ENCODE measurements at regions not wholly inside any gene's neighbourhood (a gene's known extent, or its start where the extent isn't known, plus 50 kb on each side); places are given as distances from the start of the nearest gene placed in this dataset.

GRCh38 chr15:53351373-53351772 lies 408.1 kb downstream of the WDR72 start:
- no peaks in the 10 kb centered on the region for H3K4me1 ChIP-seq (ENCODE audit: control insufficient read depth in 2 of 2, insufficient read depth in 1 of 2, low read depth in 1 of 2, low read length in 2 of 2)
- no peaks in the 10 kb centered on the region for H3K79me1 ChIP-seq (ENCODE audit: low read depth, low read length)
- H3K9ac ChIP-seq (ENCODE audit: low read depth, low read length, poor library complexity) = no peak overlapping the region
- no CpG with 5 or more reads among the region's 3 CpGs for WGBS, 2 donors (ENCODE audit: extremely low coverage in 2 of 2, insufficient read length in 2 of 2, insufficient replicate concordance in 1 of 2)
- H3K23ac ChIP-seq (ENCODE audit: low read depth, low read length, poor library complexity) = no peak overlapping the region
- H2BK120ac ChIP-seq (ENCODE audit: low read depth, low read length) = no peak overlapping the region
- no peak for DNase-seq (ENCODE audit: low spot score)
- H3K27me3 ChIP-seq (ENCODE audit: control insufficient read depth in 3 of 3, insufficient read depth in 3 of 3, low read depth in 1 of 3, low read length in 3 of 3) = peaks cover 0 to under 1% (median 0%) of the 10 kb centered on the region in 3 experiments
- H3K36me3 ChIP-seq (replicated peaks in 1 of 2; ENCODE audit: control insufficient read depth in 2 of 2, insufficient read depth in 2 of 2, low read length in 2 of 2) = no peaks in the 10 kb centered on the region
- no peak overlapping the region for H3K18ac ChIP-seq (ENCODE audit: low read length)
- no peak overlapping the region for H2AK5ac ChIP-seq (ENCODE audit: low read depth, low read length)
- no peak overlapping the region for H4K8ac ChIP-seq (ENCODE audit: low read depth, low read length)
- no peak overlapping the region for H3K4me2 ChIP-seq (ENCODE audit: insufficient read depth, low read length, poor library complexity, severe bottlenecking)
- H2BK5ac ChIP-seq (ENCODE audit: low read length) = no peak overlapping the region
- no peak overlapping the region for H2AFZ ChIP-seq (ENCODE audit: low read length)
- no peak overlapping the region for H2BK12ac ChIP-seq (ENCODE audit: low read length)
- H4K91ac ChIP-seq (ENCODE audit: low read depth, low read length, poor library complexity) = no peak overlapping the region
- no peak overlapping the region for H3K27ac ChIP-seq (replicated peaks; ENCODE audit: low read length)
- H3K9me3 ChIP-seq (replicated peaks in 1 of 2; ENCODE audit: control insufficient read depth in 2 of 2, insufficient read depth in 1 of 2, low read depth in 1 of 2, low read length in 2 of 2) = no peaks in the 10 kb centered on the region
- no peak overlapping the region for H3K14ac ChIP-seq (ENCODE audit: low read length)
- H2BK15ac ChIP-seq (ENCODE audit: low read length) = no peak overlapping the region
- no peak overlapping the region for H3K4ac ChIP-seq (ENCODE audit: low read length)
- H3K4me3 ChIP-seq (ENCODE audit: low read length in 2 of 2) = no peak overlapping the region

GRCh38 chr15:53346583-53346982 lies 412.9 kb downstream of the WDR72 start:
- Histone ChIP-seq H2AFZ (ENCODE audit: low read length) (no peak overlapping the region), H3K79me1 (ENCODE audit: low read depth, low read length) (no peaks in the 10 kb centered on the region), H3K4me2 (ENCODE audit: insufficient read depth, low read length, poor library complexity, severe bottlenecking) (no peak overlapping the region), H4K8ac (ENCODE audit: low read depth, low read length) (no peak overlapping the region), H3K9ac (ENCODE audit: low read depth, low read length, poor library complexity) (no peak overlapping the region), H4K91ac (ENCODE audit: low read depth, low read length, poor library complexity) (no peak overlapping the region), H2BK12ac (ENCODE audit: low read length) (no peak overlapping the region), H2BK120ac (ENCODE audit: low read depth, low read length) (no peak overlapping the region), H2BK5ac (ENCODE audit: low read length) (no peak overlapping the region), H2AK5ac (ENCODE audit: low read depth, low read length) (no peak overlapping the region), H3K14ac (ENCODE audit: low read length) (no peak overlapping the region), H3K4ac (ENCODE audit: low read length) (no peak overlapping the region), H3K27ac (replicated peaks; ENCODE audit: low read length) (no peak overlapping the region), H3K4me1 (ENCODE audit: control insufficient read depth in 2 of 2, insufficient read depth in 1 of 2, low read depth in 1 of 2, low read length in 2 of 2) (peaks cover 3 to 4% of the 10 kb centered on the region in 2 donors), H3K36me3 (replicated peaks in 1 of 2; ENCODE audit: control insufficient read depth in 2 of 2, insufficient read depth in 2 of 2, low read length in 2 of 2) (no peaks in the 10 kb centered on the region), H3K23ac (ENCODE audit: low read depth, low read length, poor library complexity) (no peak overlapping the region), H3K27me3 (ENCODE audit: control insufficient read depth in 3 of 3, insufficient read depth in 3 of 3, low read depth in 1 of 3, low read length in 3 of 3) (no peaks in the 10 kb centered on the region), H3K4me3 (ENCODE audit: low read length in 2 of 2) (no peak overlapping the region), H3K9me3 (replicated peaks in 1 of 2; ENCODE audit: control insufficient read depth in 2 of 2, insufficient read depth in 1 of 2, low read depth in 1 of 2, low read length in 2 of 2) (no peaks in the 10 kb centered on the region), H3K18ac (ENCODE audit: low read length) (no peak overlapping the region), H2BK15ac (ENCODE audit: low read length) (no peak overlapping the region)
- WGBS, 2 donors (ENCODE audit: extremely low coverage in 2 of 2, insufficient read length in 2 of 2, insufficient replicate concordance in 1 of 2) = no CpG with 5 or more reads among the region's 3 CpGs
- DNase-seq (ENCODE audit: low spot score) = no peak

DNA sequence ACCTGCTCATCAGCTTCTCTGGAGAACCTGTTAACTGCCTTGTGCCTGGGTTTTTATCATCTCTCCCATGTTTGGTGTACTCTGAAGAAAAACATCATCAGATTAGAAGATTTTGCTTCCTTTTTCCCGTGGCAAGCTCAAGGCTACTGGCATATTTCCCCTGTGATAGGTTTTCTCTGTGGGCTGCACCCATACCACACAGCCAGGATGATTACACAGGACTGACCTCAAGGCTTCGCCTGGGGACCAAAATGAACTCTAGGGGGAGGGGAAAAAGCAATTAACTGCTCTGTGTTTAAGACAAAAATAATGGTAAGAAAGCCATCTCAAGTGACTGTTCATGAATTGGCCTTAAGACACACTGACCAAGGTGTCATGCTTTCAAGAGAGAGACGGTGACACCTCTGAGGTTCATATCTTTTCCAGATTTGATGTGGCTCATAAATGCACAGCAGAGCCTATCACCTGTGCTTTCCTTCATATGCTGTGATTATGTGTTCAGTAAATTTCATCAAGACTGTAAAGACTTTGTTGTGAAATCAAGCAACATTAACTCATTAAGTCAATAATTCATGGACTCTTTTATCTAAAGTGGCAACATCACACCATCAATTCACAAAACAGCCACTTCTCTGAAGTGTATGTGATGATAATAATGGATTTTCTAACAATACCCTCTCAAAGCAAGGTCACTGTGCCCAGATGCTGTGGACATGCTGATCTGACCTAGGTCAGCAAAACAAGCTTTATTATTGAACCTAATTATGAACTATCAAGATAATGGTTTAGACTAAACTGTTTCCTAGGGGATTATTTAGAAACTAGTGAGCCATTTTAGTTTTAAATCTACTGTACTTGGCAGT lies 427.9 kb downstream of the WDR72 start:
- Histone ChIP-seq H3K4me3 (ENCODE audit: low read length in 2 of 2) (no peak overlapping the region), H3K27me3 (ENCODE audit: control insufficient read depth in 3 of 3, insufficient read depth in 3 of 3, low read depth in 1 of 3, low read length in 3 of 3) (no peaks in the 10 kb centered on the region), H2BK12ac (ENCODE audit: low read length) (no peak overlapping the region), H2AK5ac (ENCODE audit: low read depth, low read length) (no peak overlapping the region), H2BK120ac (ENCODE audit: low read depth, low read length) (no peak overlapping the region), H2AFZ (ENCODE audit: low read length) (no peak overlapping the region), H3K14ac (ENCODE audit: low read length) (no peak overlapping the region), H3K4me1 (ENCODE audit: control insufficient read depth in 2 of 2, insufficient read depth in 1 of 2, low read depth in 1 of 2, low read length in 2 of 2) (peaks cover 0 to 2% of the 10 kb centered on the region in 2 donors), H3K4ac (ENCODE audit: low read length) (no peak overlapping the region), H3K9me3 (replicated peaks in 1 of 2; ENCODE audit: control insufficient read depth in 2 of 2, insufficient read depth in 1 of 2, low read depth in 1 of 2, low read length in 2 of 2) (no peaks in the 10 kb centered on the region), H3K9ac (ENCODE audit: low read depth, low read length, poor library complexity) (no peak overlapping the region), H3K36me3 (replicated peaks in 1 of 2; ENCODE audit: control insufficient read depth in 2 of 2, insufficient read depth in 2 of 2, low read length in 2 of 2) (no peaks in the 10 kb centered on the region), H4K91ac (ENCODE audit: low read depth, low read length, poor library complexity) (no peak overlapping the region), H3K27ac (replicated peaks; ENCODE audit: low read length) (no peak overlapping the region), H3K4me2 (ENCODE audit: insufficient read depth, low read length, poor library complexity, severe bottlenecking) (no peak overlapping the region), H2BK5ac (ENCODE audit: low read length) (no peak overlapping the region), H4K8ac (ENCODE audit: low read depth, low read length) (no peak overlapping the region), H3K23ac (ENCODE audit: low read depth, low read length, poor library complexity) (no peak overlapping the region), H3K18ac (ENCODE audit: low read length) (no peak overlapping the region), H3K79me1 (ENCODE audit: low read depth, low read length) (no peaks in the 10 kb centered on the region), H2BK15ac (ENCODE audit: low read length) (no peak overlapping the region)
- DNase-seq (ENCODE audit: low spot score) = no peak
- no CpG with 5 or more reads among the region's 3 CpGs for WGBS, 2 donors (ENCODE audit: extremely low coverage in 2 of 2, insufficient read length in 2 of 2, insufficient replicate concordance in 1 of 2)

- Histone ChIP-seq H3K27me3 (ENCODE audit: control insufficient read depth in 3 of 3, insufficient read depth in 3 of 3, low read depth in 1 of 3, low read length in 3 of 3) (peaks cover 0 to 3% (median 0%) of the 10 kb centered on the region in 3 experiments), H3K14ac (ENCODE audit: low read length) (no peak overlapping the region), H2BK120ac (ENCODE audit: low read depth, low read length) (no peak overlapping the region), H2AK5ac (ENCODE audit: low read depth, low read length) (no peak overlapping the region), H2AFZ (ENCODE audit: low read length) (no peak overlapping the region), H3K9me3 (replicated peaks in 1 of 2; ENCODE audit: control insufficient read depth in 2 of 2, insufficient read depth in 1 of 2, low read depth in 1 of 2, low read length in 2 of 2) (no peaks in the 10 kb centered on the region), H4K8ac (ENCODE audit: low read depth, low read length) (no peak overlapping the region), H3K4ac (ENCODE audit: low read length) (no peak overlapping the region), H3K36me3 (replicated peaks in 1 of 2; ENCODE audit: control insufficient read depth in 2 of 2, insufficient read depth in 2 of 2, low read length in 2 of 2) (no peaks in the 10 kb centered on the region), H3K9ac (ENCODE audit: low read depth, low read length, poor library complexity) (no peak overlapping the region), H3K79me1 (ENCODE audit: low read depth, low read length) (no peaks in the 10 kb centered on the region), H3K27ac (replicated peaks; ENCODE audit: low read length) (no peak overlapping the region), H2BK15ac (ENCODE audit: low read length) (no peak overlapping the region), H3K4me3 (ENCODE audit: low read length in 2 of 2) (no peak overlapping the region), H2BK12ac (ENCODE audit: low read length) (no peak overlapping the region), H3K4me2 (ENCODE audit: insufficient read depth, low read length, poor library complexity, severe bottlenecking) (no peak overlapping the region), H3K18ac (ENCODE audit: low read length) (no peak overlapping the region), H2BK5ac (ENCODE audit: low read length) (no peak overlapping the region), H3K4me1 (ENCODE audit: control insufficient read depth in 2 of 2, insufficient read depth in 1 of 2, low read depth in 1 of 2, low read length in 2 of 2) (peaks cover 0 to 14% of the 10 kb centered on the region in 2 donors), H4K91ac (ENCODE audit: low read depth, low read length, poor library complexity) (no peak overlapping the region), H3K23ac (ENCODE audit: low read depth, low read length, poor library complexity) (no peak overlapping the region)
- no CpG with 5 or more reads among the region's 1 CpG for WGBS, 2 donors (ENCODE audit: extremely low coverage in 2 of 2, insufficient read length in 2 of 2, insufficient replicate concordance in 1 of 2)
- DNase-seq (ENCODE audit: low spot score) = no peak
Measured at GRCh38 chr15:53328341-53328740, 431.1 kb downstream of the WDR72 start.
